Uterus (tissue), 2 donors: ENCODE measurements at regions not wholly inside any gene's neighbourhood (a gene's known extent, or its start where the extent isn't known, plus 50 kb on each side); places are given as distances from the start of the nearest gene placed in this dataset.

Experiments used
- POLR2A ChIP-seq, 2 donors: fragments of 450-650 bp; IDR thresholded peaks; one replicate each; pipeline ENCODE4 v1.6.1; 2016; ENCODE audit warnings: antibody characterized with exemption in 2 of 2, mild to moderate bottlenecking in 1 of 2, moderate library complexity in 1 of 2
- TF ChIP-seq, protein P1 (sequence below), 4 experiments: fragments of 200-600 bp in 2 of 4; fragments of 450-650 bp in 2 of 4; sonication (generic) in 2 of 4; IDR thresholded peaks; one replicate each; pipeline ENCODE4 v1.5.1; 2016 to 2019; ENCODE audit warnings: antibody characterized with exemption in 4 of 4, mild to moderate bottlenecking in 2 of 4, moderate library complexity in 1 of 4

DNA sequence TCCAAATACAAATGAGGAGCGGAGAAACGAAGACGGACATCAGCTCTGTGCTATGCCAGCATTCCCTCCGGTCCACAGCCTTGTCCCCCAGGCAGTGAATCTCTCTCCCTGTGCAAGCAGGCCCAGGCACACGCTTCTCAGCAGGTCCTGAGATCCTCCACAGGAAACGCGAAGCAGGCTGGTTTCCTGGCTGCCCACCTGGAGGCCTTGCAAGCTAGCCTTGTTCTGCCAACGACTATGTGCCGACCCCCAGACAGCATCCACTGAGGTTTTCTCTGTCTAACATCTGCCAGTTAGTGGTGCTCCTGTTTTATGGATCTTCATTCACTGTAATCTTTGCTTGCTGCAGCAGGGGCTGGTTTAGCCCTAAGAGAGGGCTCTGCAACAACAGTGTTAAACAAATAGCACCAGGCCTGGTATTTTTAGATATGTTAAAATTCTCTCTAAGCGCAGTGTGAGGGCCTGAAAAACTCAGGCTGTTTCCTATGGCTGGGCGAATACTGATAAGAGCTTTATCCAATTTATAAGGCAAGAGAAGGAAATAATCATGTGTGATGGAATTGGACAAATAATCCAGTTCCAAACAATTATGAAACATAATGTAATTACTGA lies 386.0 kb upstream of the ARID1B start:
- TF ChIP-seq, protein P1, sequence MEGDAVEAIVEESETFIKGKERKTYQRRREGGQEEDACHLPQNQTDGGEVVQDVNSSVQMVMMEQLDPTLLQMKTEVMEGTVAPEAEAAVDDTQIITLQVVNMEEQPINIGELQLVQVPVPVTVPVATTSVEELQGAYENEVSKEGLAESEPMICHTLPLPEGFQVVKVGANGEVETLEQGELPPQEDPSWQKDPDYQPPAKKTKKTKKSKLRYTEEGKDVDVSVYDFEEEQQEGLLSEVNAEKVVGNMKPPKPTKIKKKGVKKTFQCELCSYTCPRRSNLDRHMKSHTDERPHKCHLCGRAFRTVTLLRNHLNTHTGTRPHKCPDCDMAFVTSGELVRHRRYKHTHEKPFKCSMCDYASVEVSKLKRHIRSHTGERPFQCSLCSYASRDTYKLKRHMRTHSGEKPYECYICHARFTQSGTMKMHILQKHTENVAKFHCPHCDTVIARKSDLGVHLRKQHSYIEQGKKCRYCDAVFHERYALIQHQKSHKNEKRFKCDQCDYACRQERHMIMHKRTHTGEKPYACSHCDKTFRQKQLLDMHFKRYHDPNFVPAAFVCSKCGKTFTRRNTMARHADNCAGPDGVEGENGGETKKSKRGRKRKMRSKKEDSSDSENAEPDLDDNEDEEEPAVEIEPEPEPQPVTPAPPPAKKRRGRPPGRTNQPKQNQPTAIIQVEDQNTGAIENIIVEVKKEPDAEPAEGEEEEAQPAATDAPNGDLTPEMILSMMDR (IDR thresholded peaks at IDR 0.05): no peak
- no peak for TF ChIP-seq POLR2A (IDR thresholded peaks at IDR 0.05)
